ENCODE measurements at regions not wholly inside any gene's neighbourhood (a gene's known extent, or its start where the extent isn't known, plus 50 kb on each side); places are given as distances from the start of the nearest gene placed in this dataset.

GRCh38 chr7:145293754-145294153, 457.9 kb upstream of the TPK1 start:
- no peak for DNase-seq (ENCODE audit: low read depth)
- no peak overlapping the region for H3K4me3 ChIP-seq (ENCODE audit: low read depth, low read length)
- TF ChIP-seq CTCF (conservative IDR thresholded peaks at IDR 0.05; ENCODE audit: low read depth, low read length) = no peak

GRCh38 chr7:145293228-145293701, 457.4 kb upstream of the TPK1 start:
- no peak overlapping the region for H3K4me3 ChIP-seq (ENCODE audit: low read depth, low read length)
- no peak for TF ChIP-seq CTCF (conservative IDR thresholded peaks at IDR 0.05; ENCODE audit: low read depth, low read length)
- DNase-seq (ENCODE audit: low read depth) = no peak

GRCh38 chr7:145289384-145289783, 453.5 kb upstream of the TPK1 start:
- no peak for TF ChIP-seq CTCF (conservative IDR thresholded peaks at IDR 0.05; ENCODE audit: low read depth, low read length)
- H3K4me3 ChIP-seq (ENCODE audit: low read depth, low read length) = no peak overlapping the region
- no peak for DNase-seq (ENCODE audit: low read depth)

GRCh38 chr7:145276118-145276517, 440.3 kb upstream of the TPK1 start:
- no peak overlapping the region for H3K4me3 ChIP-seq (ENCODE audit: low read depth, low read length)
- DNase-seq (ENCODE audit: low read depth) = no peak
- no peak for TF ChIP-seq CTCF (conservative IDR thresholded peaks at IDR 0.05; ENCODE audit: low read depth, low read length)

GRCh38 chr7:145269418-145270161, 433.7 kb upstream of the TPK1 start:
- TF ChIP-seq CTCF (conservative IDR thresholded peaks at IDR 0.05; ENCODE audit: low read depth, low read length) = no peak
- H3K4me3 ChIP-seq (ENCODE audit: low read depth, low read length) = no peak overlapping the region
- DNase-seq (ENCODE audit: low read depth) = no peak

- no peak for DNase-seq (ENCODE audit: low read depth)
- H3K4me3 ChIP-seq (ENCODE audit: low read depth, low read length) = no peak overlapping the region
- TF ChIP-seq CTCF (conservative IDR thresholded peaks at IDR 0.05; ENCODE audit: low read depth, low read length) = no peak
Measured at GRCh38 chr7:145265180-145265579, 429.3 kb upstream of the TPK1 start.

GRCh38 chr7:145263886-145264285, 428.0 kb upstream of the TPK1 start:
- H3K4me3 ChIP-seq (ENCODE audit: low read depth, low read length) = no peak overlapping the region
- TF ChIP-seq CTCF (conservative IDR thresholded peaks at IDR 0.05; ENCODE audit: low read depth, low read length) = no peak
- no peak for DNase-seq (ENCODE audit: low read depth)

Data from epithelial cell of proximal tubule (primary cell).